ENCODE measurements at regions not wholly inside any gene's neighbourhood (a gene's known extent, or its start where the extent isn't known, plus 50 kb on each side); places are given as distances from the start of the nearest gene placed in this dataset.

GRCh38 chr9:73233359-73234007, 81.8 kb downstream of the ANXA1 start:
- TF ChIP-seq CTCF (IDR thresholded peaks at IDR 0.05) (no peak), POLR2A (IDR thresholded peaks at IDR 0.05) (no peak)

All from testis (tissue), 2 donors.